HG03457 (cell line): ENCODE measurements at regions not wholly inside any gene's neighbourhood (a gene's known extent, or its start where the extent isn't known, plus 50 kb on each side); places are given as distances from the start of the nearest gene placed in this dataset.

Experiments used
- ATAC-seq: cut with Tn5 transposase; IDR thresholded peaks from one replicate; pipeline ENCODE4 v1.9.1; 2021; ENCODE audit warnings: moderate number of reproducible peaks; ENCODE audit not compliant: unreplicated experiment

- no peak for ATAC-seq
Measured at GRCh38 chr18:61989138-61989537, 96.3 kb upstream of the RNF152 start.

- no peak for ATAC-seq
Measured at GRCh38 chr18:61988100-61988499, 95.3 kb upstream of the RNF152 start.

- no peak for ATAC-seq
Measured at GRCh38 chr18:61985681-61986080, 92.9 kb upstream of the RNF152 start.

GRCh38 chr18:61984349-61984748, 91.5 kb upstream of the RNF152 start:
- ATAC-seq = no peak

GRCh38 chr18:61982475-61982874, 89.7 kb upstream of the RNF152 start:
- ATAC-seq = no peak

- ATAC-seq = no peak
Measured at GRCh38 chr18:61980355-61980754, 87.5 kb upstream of the RNF152 start.

- no peak for ATAC-seq
Measured at GRCh38 chr18:61975526-61976326, 82.9 kb upstream of the RNF152 start.

- ATAC-seq = no peak
Measured at GRCh38 chr18:61973273-61974115, 80.7 kb upstream of the RNF152 start.

- ATAC-seq = peak; percentile 62
Measured at GRCh38 chr18:61972389-61973264, 79.8 kb upstream of the RNF152 start.

- no peak for ATAC-seq
Measured at GRCh38 chr18:61967252-61967891, 74.6 kb upstream of the RNF152 start.

- no peak for ATAC-seq
Measured at GRCh38 chr18:61965311-61965710, 72.5 kb upstream of the RNF152 start.

GRCh38 chr18:61964616-61965015, 71.8 kb upstream of the RNF152 start:
- ATAC-seq = no peak

- ATAC-seq = no peak
Measured at GRCh38 chr18:61963705-61964104, 70.9 kb upstream of the RNF152 start.

- ATAC-seq = no peak
Measured at GRCh38 chr18:61957801-61958516, 65.2 kb upstream of the RNF152 start.

- ATAC-seq = peak; percentile 38
Measured at GRCh38 chr18:61955644-61956043, 62.8 kb upstream of the RNF152 start.

GRCh38 chr18:61954096-61954746, 61.4 kb upstream of the RNF152 start:
- ATAC-seq = no peak

GRCh38 chr18:61953641-61954040, 60.8 kb upstream of the RNF152 start:
- ATAC-seq = no peak

- ATAC-seq = no peak
Measured at GRCh38 chr18:61953161-61953560, 60.4 kb upstream of the RNF152 start.

- no peak for ATAC-seq
Measured at GRCh38 chr18:61951396-61951795, 58.6 kb upstream of the RNF152 start.
